ACC112 (cell line): ENCODE measurements at regions not wholly inside any gene's neighbourhood (a gene's known extent, or its start where the extent isn't known, plus 50 kb on each side); places are given as distances from the start of the nearest gene placed in this dataset.
"Not testable (repeated sequence)": the region's sequence is repeated elsewhere in the genome, so short reads cannot be mapped to it uniquely, and the experiment has no call there.

Source experiments
- H2AFZ ChIP-seq: fragments of 200-600 bp; sonication (generic); one replicate; pipeline ENCODE4 v1.6.0; 2017; ENCODE audit warnings: antibody characterized with exemption, low read length; ENCODE audit not compliant: unreplicated experiment
- H3K27ac ChIP-seq: fragments of 200-600 bp; sonication (generic); 2 replicates; pipeline ENCODE4 v1.5.1; 2014; ENCODE audit warnings: low read depth, mild to moderate bottlenecking, antibody characterized with exemption, low read length, moderate library complexity
- H3K27me3 ChIP-seq: fragments of 200-600 bp; sonication (generic); 2 replicates; pipeline ENCODE4 v1.6.1; 2014; ENCODE audit warnings: mild to moderate bottlenecking, antibody characterized with exemption, low read length, moderate library complexity, mixed read lengths; ENCODE audit not compliant: insufficient read depth
- H3K36me3 ChIP-seq: fragments of 200-600 bp; sonication (generic); 2 replicates; pipeline ENCODE4 v1.6.1; 2016; ENCODE audit warnings: mild to moderate bottlenecking, antibody characterized with exemption, low read length, moderate library complexity, mixed read lengths; ENCODE audit not compliant: insufficient read depth
- H3K4me1 ChIP-seq: fragments of 200-600 bp; sonication (generic); one replicate; pipeline ENCODE4 v1.6.1; 2016; ENCODE audit warnings: low read length, mixed read lengths; ENCODE audit not compliant: insufficient read depth, unreplicated experiment, control insufficient read depth
- H3K4me3 ChIP-seq: fragments of 200-600 bp; sonication (generic); 2 replicates; pipeline ENCODE4 v1.5.1; 2014; ENCODE audit warnings: mild to moderate bottlenecking, low read depth, low read length
- H3K79me2 ChIP-seq: fragments of 200-600 bp; sonication (generic); one replicate; pipeline ENCODE4 v1.6.0; 2016; ENCODE audit warnings: low read length; ENCODE audit not compliant: control insufficient read depth, unreplicated experiment, insufficient read depth

- H3K4me3 ChIP-seq = no peak overlapping the region
- no peak overlapping the region for H2AFZ ChIP-seq
- H3K27me3 ChIP-seq = no peaks in the 10 kb centered on the region
- no peaks in the 10 kb centered on the region for H3K79me2 ChIP-seq
- H3K36me3 ChIP-seq = no peaks in the 10 kb centered on the region
- H3K4me1 ChIP-seq = no peaks in the 10 kb centered on the region
- no peak overlapping the region for H3K27ac ChIP-seq
These were observed 784.2 kb upstream of the CCDC179 start for GRCh38 chr11:23644443-23644842.

GRCh38 chr11:23652336-23652735, 792.1 kb upstream of the CCDC179 start:
- not testable (repeated sequence) for H3K27ac ChIP-seq, H2AFZ ChIP-seq, H3K4me1 ChIP-seq, H3K4me3 ChIP-seq, H3K27me3 ChIP-seq, H3K36me3 ChIP-seq, H3K79me2 ChIP-seq

- Histone ChIP-seq H3K27me3 (no peaks in the 10 kb centered on the region), H3K4me1 (no peaks in the 10 kb centered on the region), H3K79me2 (no peaks in the 10 kb centered on the region), H3K27ac (no peak overlapping the region), H3K36me3 (no peaks in the 10 kb centered on the region), H3K4me3 (no peak overlapping the region), H2AFZ (no peak overlapping the region)
These were observed 792.9 kb upstream of the CCDC179 start for GRCh38 chr11:23653071-23653675.

GRCh38 chr11:23668324-23668723, 808.0 kb upstream of the CCDC179 start:
- H2AFZ ChIP-seq = no peak overlapping the region
- no peak overlapping the region for H3K27ac ChIP-seq
- no peaks in the 10 kb centered on the region for H3K36me3 ChIP-seq
- H3K79me2 ChIP-seq = no peaks in the 10 kb centered on the region
- no peak overlapping the region for H3K4me3 ChIP-seq
- H3K27me3 ChIP-seq = no peaks in the 10 kb centered on the region
- no peaks in the 10 kb centered on the region for H3K4me1 ChIP-seq

GRCh38 chr11:23673366-23673765, 813.1 kb upstream of the CCDC179 start:
- Histone ChIP-seq H3K4me3 (no peak overlapping the region), H3K4me1 (no peaks in the 10 kb centered on the region), H3K27me3 (no peaks in the 10 kb centered on the region)

GRCh38 chr11:23674866-23675265, 814.6 kb upstream of the CCDC179 start:
- H3K79me2 ChIP-seq = no peaks in the 10 kb centered on the region
- no peak overlapping the region for H3K27ac ChIP-seq
- H3K4me1 ChIP-seq = no peaks in the 10 kb centered on the region
- no peaks in the 10 kb centered on the region for H3K27me3 ChIP-seq
- no peak overlapping the region for H3K4me3 ChIP-seq
- no peaks in the 10 kb centered on the region for H3K36me3 ChIP-seq
- no peak overlapping the region for H2AFZ ChIP-seq

More at GRCh38 chr11:23673366-23673765, 813.1 kb upstream of the CCDC179 start:
- H2AFZ ChIP-seq = no peak overlapping the region
- H3K27ac ChIP-seq = no peak overlapping the region
- no peaks in the 10 kb centered on the region for H3K79me2 ChIP-seq
- H3K36me3 ChIP-seq = no peaks in the 10 kb centered on the region

- Histone ChIP-seq H2AFZ (no peak overlapping the region), H3K27me3 (no peaks in the 10 kb centered on the region), H3K27ac (no peak overlapping the region), H3K4me1 (no peaks in the 10 kb centered on the region), H3K79me2 (no peaks in the 10 kb centered on the region), H3K36me3 (no peaks in the 10 kb centered on the region), H3K4me3 (no peak overlapping the region)
These were observed 817.8 kb upstream of the LUZP2 start for GRCh38 chr11:23679041-23679440.

- H3K27ac ChIP-seq = no peak overlapping the region
- no peaks in the 10 kb centered on the region for H3K79me2 ChIP-seq
- no peak overlapping the region for H3K4me3 ChIP-seq
- H3K27me3 ChIP-seq = no peaks in the 10 kb centered on the region
- H2AFZ ChIP-seq = no peak overlapping the region
- H3K36me3 ChIP-seq = no peaks in the 10 kb centered on the region
- H3K4me1 ChIP-seq = no peaks in the 10 kb centered on the region
These were observed 816.9 kb upstream of the LUZP2 start for GRCh38 chr11:23679981-23680380.

GRCh38 chr11:23680488-23681230, 816.2 kb upstream of the LUZP2 start:
- no peaks in the 10 kb centered on the region for H3K79me2 ChIP-seq
- H3K27ac ChIP-seq = no peak overlapping the region
- no peaks in the 10 kb centered on the region for H3K27me3 ChIP-seq
- H2AFZ ChIP-seq = no peak overlapping the region
- H3K4me3 ChIP-seq = no peak overlapping the region
- H3K36me3 ChIP-seq = no peaks in the 10 kb centered on the region
- no peaks in the 10 kb centered on the region for H3K4me1 ChIP-seq

GRCh38 chr11:23684701-23685100, 812.2 kb upstream of the LUZP2 start:
- peaks cover 6% of the 10 kb centered on the region for H3K4me1 ChIP-seq
- H3K36me3 ChIP-seq = no peaks in the 10 kb centered on the region
- H3K27me3 ChIP-seq = no peaks in the 10 kb centered on the region
- no peaks in the 10 kb centered on the region for H3K79me2 ChIP-seq
- H2AFZ ChIP-seq = no peak overlapping the region
- no peak overlapping the region for H3K4me3 ChIP-seq
- no peak overlapping the region for H3K27ac ChIP-seq

GRCh38 chr11:23687991-23688390, 808.9 kb upstream of the LUZP2 start:
- no peak overlapping the region for H3K4me3 ChIP-seq
- no peak overlapping the region for H3K27ac ChIP-seq
- H3K4me1 ChIP-seq = peaks cover 6% of the 10 kb centered on the region
- no peaks in the 10 kb centered on the region for H3K27me3 ChIP-seq
- no peak overlapping the region for H2AFZ ChIP-seq
- no peaks in the 10 kb centered on the region for H3K79me2 ChIP-seq
- no peaks in the 10 kb centered on the region for H3K36me3 ChIP-seq
